K562 (cell line): ENCODE measurements at regions not wholly inside any gene's neighbourhood (a gene's known extent, or its start where the extent isn't known, plus 50 kb on each side); places are given as distances from the start of the nearest gene placed in this dataset.

Experiments
- AFF1 ChIP-seq, 2 experiments: fragments of 450-650 bp; IDR thresholded peaks; 2 replicates each; pipeline ENCODE4 v1.6.1; 2018; ENCODE audit warnings: mild to moderate bottlenecking in 2 of 2, low read depth in 1 of 2; ENCODE audit not compliant: partially characterized antibody in 2 of 2
- CBFA2T3 ChIP-seq: fragments of 450-650 bp; IDR thresholded peaks from 2 replicates; pipeline ENCODE4 v1.6.1; 2017
- CXXC5 ChIP-seq: fragments of 250-450 bp; sonication (Bioruptor Pico); IDR thresholded peaks from 2 replicates; pipeline ENCODE4 v1.8.0; 2022; ENCODE audit warnings: inconsistent platforms, mild to moderate bottlenecking, moderate library complexity
- ESRRA ChIP-seq: fragments of 450-650 bp; IDR thresholded peaks from 2 replicates; pipeline ENCODE4 v1.6.1; 2014; ENCODE audit warnings: low read depth, mild to moderate bottlenecking, moderate library complexity, borderline replicate concordance
- ETV1 ChIP-seq: fragments of 450-650 bp; conservative IDR thresholded peaks from 2 replicates; pipeline ENCODE4 v1.6.1; 2016; ENCODE audit warnings: missing genetic modification characterization, control low read depth, low read depth, missing compliant biosample characterization
- ID3 ChIP-seq, 2 experiments: fragments of 250-450 bp in 1 of 2; fragments of 450-650 bp in 1 of 2; sonication (Bioruptor Pico) in 1 of 2; IDR thresholded peaks; 2 replicates each; pipeline versions ENCODE4 v1.6.1 to v1.8.0; 2016 to 2021; ENCODE audit warnings: mild to moderate bottlenecking in 2 of 2, moderate library complexity in 2 of 2, missing compliant biosample characterization in 1 of 2, missing genetic modification characterization in 1 of 2
- MGA ChIP-seq: fragments of 450-650 bp; IDR thresholded peaks from 2 replicates; pipeline ENCODE4 v1.6.1; 2016; ENCODE audit warnings: mild to moderate bottlenecking, moderate library complexity
- ZFX ChIP-seq: sonication (generic); formaldehyde crosslinking; IDR thresholded peaks from 2 replicates; pipeline ENCODE4 v1.8.0; 2022; ENCODE audit warnings: mild to moderate bottlenecking, missing genetic modification reagents, moderate library complexity
- ZNF644 ChIP-seq: fragments of 200-800 bp; sonication (Bioruptor generic); IDR thresholded peaks from 2 replicates; pipeline ENCODE4 v1.6.1; 2016; ENCODE audit warnings: low read depth, missing genetic modification characterization, missing compliant biosample characterization

- TF ChIP-seq CXXC5 (peak; percentile 62), CBFA2T3 (peak; percentile 50), ID3 (CRISPR knock-in tag; IDR thresholded peaks at IDR 0.05) (no peak), ID3 (tag; IDR thresholded peaks at IDR 0.05) (0 out of 2 replicates have a peak, but pooled peaks have one; percentile 64), ESRRA (peak; percentile 49; the same call in 1 of the 2 replicates), AFF1 (IDR thresholded peaks at IDR 0.05; ENCODE audit: low read depth in 1 of 2, partially characterized antibody in 2 of 2) (peak in 1 of 2 experiments; percentile 46), ZFX (CRISPR knock-in tag) (peak; percentile 77), ZNF644 (tag) (peak; percentile 23; the same call in 1 of the 2 replicates), ETV1 (tag) (0 out of 2 replicates have a peak, but pooled peaks have one; percentile 10), MGA (peak; percentile 84)
Observed at GRCh38 chrX:40148385-40149285, 50.9 kb upstream of the BCOR start (continued).
